B cell (primary cell): ENCODE measurements at regions not wholly inside any gene's neighbourhood (a gene's known extent, or its start where the extent isn't known, plus 50 kb on each side); places are given as distances from the start of the nearest gene placed in this dataset.

Experiments used
- ATAC-seq: fragments of 200-7000 bp; cut with Tn5 transposase; one replicate; pipeline ENCODE4 v1.10.0; 2021; ENCODE audit warnings: low read depth, mild to moderate bottlenecking, moderate number of reproducible peaks, moderate library complexity
- CTCF ChIA-PET: fragments of 350-600 bp; sonication (Branson Sonifier 250); formaldehyde crosslinking; loops from one replicate; lab custom pipeline; 2021; ENCODE audit warnings: antibody characterized with exemption, inconsistent platforms; lab: Charles Lee
- POLR2A ChIA-PET: fragments of 350-600 bp; sonication (Branson Sonifier 250); formaldehyde crosslinking; loops from one replicate; lab custom pipeline; 2021; ENCODE audit warnings: antibody characterized with exemption; lab: Charles Lee
- DNase-seq: peaks from one replicate; pipeline ENCODE4 v3.0.0; 2013
- H2AFZ ChIP-seq: 2 replicates; pipeline ENCODE4 v1.6.1; 2012; ENCODE audit warnings: mild to moderate bottlenecking, low read depth, low read length; ENCODE audit not compliant: insufficient read depth, poor library complexity, severe bottlenecking
- H3K27ac ChIP-seq, 2 donors: 1 replicate in 1 of 2; 2 replicates in 1 of 2; pipeline ENCODE4 v1.5.1; 2012 to 2013; ENCODE audit warnings: low read length in 2 of 2, mild to moderate bottlenecking in 2 of 2, moderate library complexity in 1 of 2
- H3K27me3 ChIP-seq, 4 experiments: fragments of 200-600 bp in 1 of 4; sonication (generic) in 1 of 4; replicated peaks in 1 of 4; 1 replicate in 2 of 4; 2 replicates in 2 of 4; pipeline versions ENCODE4 v1.6.1 to v1.7.0; 2013 to 2016; ENCODE audit warnings: low read length in 3 of 4, mild to moderate bottlenecking in 2 of 4, mixed read lengths in 1 of 4, moderate library complexity in 1 of 4; ENCODE audit not compliant: insufficient read depth in 4 of 4, control insufficient read depth in 3 of 4; ENCODE audit errors: control extremely low read depth in 1 of 4
- H3K36me3 ChIP-seq, 2 experiments: replicated peaks in 1 of 2; 1 replicate in 1 of 2; 2 replicates in 1 of 2; pipeline versions ENCODE4 v1.6.1 to v1.7.1; 2013; ENCODE audit warnings: low read length in 1 of 2; ENCODE audit not compliant: insufficient read depth in 2 of 2, control insufficient read depth in 1 of 2; ENCODE audit errors: control extremely low read depth in 1 of 2, extremely low read depth in 1 of 2
- H3K4me1 ChIP-seq, 2 donors: fragments of 200-600 bp in 1 of 2; sonication (generic) in 1 of 2; 1 replicate in 1 of 2; 2 replicates in 1 of 2; pipeline versions ENCODE4 v1.5.1 to v1.6.1; 2013 to 2017; ENCODE audit warnings: low read length in 2 of 2; ENCODE audit not compliant: control insufficient read depth in 2 of 2, insufficient read depth in 2 of 2
- H3K4me2 ChIP-seq: replicated peaks from 2 replicates; pipeline ENCODE3; 2012; ENCODE audit warnings: mild to moderate bottlenecking, low read depth, low read length; ENCODE audit not compliant: poor library complexity, severe bottlenecking
- H3K4me3 ChIP-seq, 5 experiments: fragments of 200-600 bp in 1 of 5; sonication (generic) in 1 of 5; 1 replicate in 3 of 5; 2 replicates in 2 of 5; pipeline versions ENCODE4 v1.5.1 to v1.7.0; 2011 to 2016; ENCODE audit warnings: low read length in 4 of 5, mild to moderate bottlenecking in 4 of 5, low read depth in 2 of 5, control low read depth in 1 of 5, moderate library complexity in 1 of 5; ENCODE audit not compliant: insufficient read depth in 1 of 5; ENCODE audit errors: control extremely low read depth in 1 of 5, extremely low read depth in 1 of 5
- H3K79me2 ChIP-seq: fragments of 200-600 bp; sonication (generic); one replicate; pipeline ENCODE4 v1.6.0; 2016; ENCODE audit warnings: low read length; ENCODE audit not compliant: control insufficient read depth, insufficient read depth
- H3K9ac ChIP-seq: fragments of 200-600 bp; sonication (generic); 2 replicates; pipeline ENCODE4 v1.6.1; 2017; ENCODE audit warnings: mild to moderate bottlenecking, low read length, moderate library complexity
- H3K9me3 ChIP-seq, 3 donors: one replicate each; pipeline versions ENCODE4 v1.6.1 to v1.7.1; 2013; ENCODE audit warnings: low read length in 2 of 3; ENCODE audit not compliant: control insufficient read depth in 2 of 3, insufficient read depth in 1 of 3; ENCODE audit errors: control extremely low read depth in 1 of 3
- H4K20me1 ChIP-seq: 2 replicates; pipeline ENCODE4 v1.6.0; 2012; ENCODE audit warnings: mild to moderate bottlenecking, low read length; ENCODE audit not compliant: insufficient read depth, control insufficient read depth, poor library complexity, severe bottlenecking
- H3K27ac Mint-ChIP-seq: one replicate; pipeline ENCODE4 v1.8.0; 2021; ENCODE audit warnings: mixed read lengths
- H3K27me3 Mint-ChIP-seq: one replicate; pipeline ENCODE4 v1.8.0; 2021; ENCODE audit warnings: mixed read lengths
- H3K4me1 Mint-ChIP-seq: one replicate; pipeline ENCODE4 v1.8.0; 2021; ENCODE audit warnings: mixed read lengths
- H3K4me3 Mint-ChIP-seq: one replicate; pipeline ENCODE4 v1.8.0; 2021; ENCODE audit warnings: mixed read lengths
- H3K9me3 Mint-ChIP-seq: one replicate; pipeline ENCODE4 v1.8.0; 2022; ENCODE audit warnings: mixed read lengths; ENCODE audit not compliant: insufficient read depth
- EZH2 ChIP-seq: IDR thresholded peaks from 2 replicates; pipeline ENCODE4 v1.6.1; 2012; ENCODE audit warnings: borderline replicate concordance, low read depth, mild to moderate bottlenecking, moderate library complexity, low read length; ENCODE audit not compliant: insufficient read depth, poor library complexity, severe bottlenecking
- WGBS: methylation state at CpG from one replicate; pipeline ENCODE4 v1.1.5; 2013; ENCODE audit warnings: missing lambda C conversion rate; ENCODE audit not compliant: insufficient coverage; 5-methylcytosine and 5-hydroxymethylcytosine counted together
- intact Hi-C: fragments of 100-400 bp; cut with micrococcal nuclease; formaldehyde crosslinking; loops from one replicate; pipeline ENCODE4 v1.10.0; 2022
- TF ChIP-seq, protein P1 (sequence below): fragments of 200-600 bp; IDR thresholded peaks from one replicate; pipeline ENCODE4 v1.8.0; 2022; ENCODE audit warnings: antibody characterized with exemption, mild to moderate bottlenecking

- Histone ChIP-seq H3K79me2 (no peaks in the 10 kb centered on the region), H3K36me3 (no peaks in the 10 kb centered on the region), H3K4me1 (no peaks in the 10 kb centered on the region), H3K27ac (no peak overlapping the region), H3K4me3 (no peak overlapping the region), H2AFZ (no peak overlapping the region), H4K20me1 (no peaks in the 10 kb centered on the region), H3K27me3 (no peaks in the 10 kb centered on the region), H3K9me3 (no peaks in the 10 kb centered on the region), H3K4me2 (no peak overlapping the region), H3K9ac (no peak overlapping the region)
- Mint-ChIP-seq H3K4me1 (no peaks in the 10 kb centered on the region), H3K4me3 (no peak overlapping the region), H3K27me3 (peaks cover 14% of the 10 kb centered on the region), H3K9me3 (no peaks in the 10 kb centered on the region), H3K27ac (no peak overlapping the region)
- intact Hi-C loops = no loop called here
- ChIA-PET POLR2A (no interaction called here), CTCF (no interaction called here)
- ATAC-seq (no peak), DNase-seq (no peak)
- TF ChIP-seq, protein P1, sequence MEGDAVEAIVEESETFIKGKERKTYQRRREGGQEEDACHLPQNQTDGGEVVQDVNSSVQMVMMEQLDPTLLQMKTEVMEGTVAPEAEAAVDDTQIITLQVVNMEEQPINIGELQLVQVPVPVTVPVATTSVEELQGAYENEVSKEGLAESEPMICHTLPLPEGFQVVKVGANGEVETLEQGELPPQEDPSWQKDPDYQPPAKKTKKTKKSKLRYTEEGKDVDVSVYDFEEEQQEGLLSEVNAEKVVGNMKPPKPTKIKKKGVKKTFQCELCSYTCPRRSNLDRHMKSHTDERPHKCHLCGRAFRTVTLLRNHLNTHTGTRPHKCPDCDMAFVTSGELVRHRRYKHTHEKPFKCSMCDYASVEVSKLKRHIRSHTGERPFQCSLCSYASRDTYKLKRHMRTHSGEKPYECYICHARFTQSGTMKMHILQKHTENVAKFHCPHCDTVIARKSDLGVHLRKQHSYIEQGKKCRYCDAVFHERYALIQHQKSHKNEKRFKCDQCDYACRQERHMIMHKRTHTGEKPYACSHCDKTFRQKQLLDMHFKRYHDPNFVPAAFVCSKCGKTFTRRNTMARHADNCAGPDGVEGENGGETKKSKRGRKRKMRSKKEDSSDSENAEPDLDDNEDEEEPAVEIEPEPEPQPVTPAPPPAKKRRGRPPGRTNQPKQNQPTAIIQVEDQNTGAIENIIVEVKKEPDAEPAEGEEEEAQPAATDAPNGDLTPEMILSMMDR = no peak
- TF ChIP-seq EZH2 = no peak
- 100% methylated on average over 1 of the region's 3 CpGs for WGBS
These were observed 94.8 kb downstream of the DNAAF6 start for GRCh38 chrX:107301253-107301652.

GRCh38 chrX:107304141-107304540 is 97.7 kb downstream of the DNAAF6 start:
- POLR2A ChIA-PET = no interaction called here

More at GRCh38 chrX:107304141-107304540, 97.7 kb downstream of the DNAAF6 start:
- no peaks in the 10 kb centered on the region for H3K36me3 ChIP-seq
- intact Hi-C loops = no loop called here
- H3K4me1 ChIP-seq = no peaks in the 10 kb centered on the region
- no peak overlapping the region for H3K4me2 ChIP-seq
- ATAC-seq (no peak), DNase-seq (no peak)
- no peaks in the 10 kb centered on the region for H3K27me3 ChIP-seq
- H3K79me2 ChIP-seq = no peaks in the 10 kb centered on the region
- Mint-ChIP-seq H3K27me3 (peaks cover 11% of the 10 kb centered on the region), H3K4me1 (no peaks in the 10 kb centered on the region), H3K4me3 (no peak overlapping the region), H3K27ac (no peak overlapping the region), H3K9me3 (no peaks in the 10 kb centered on the region)
- no peak overlapping the region for H3K9ac ChIP-seq
- CTCF ChIA-PET = no interaction called here
- no peak overlapping the region for H2AFZ ChIP-seq
- no CpG with 5 or more reads among the region's 2 CpGs for WGBS
- no peak overlapping the region for H3K27ac ChIP-seq
- no peaks in the 10 kb centered on the region for H3K9me3 ChIP-seq
- no peaks in the 10 kb centered on the region for H4K20me1 ChIP-seq
- no peak overlapping the region for H3K4me3 ChIP-seq
- no peak for TF ChIP-seq EZH2
- TF ChIP-seq, protein P1 = no peak
